NCI-H82 (cell line): ENCODE measurements at regions not wholly inside any gene's neighbourhood (a gene's known extent, or its start where the extent isn't known, plus 50 kb on each side); places are given as distances from the start of the nearest gene placed in this dataset.

Experiments used
- DNase-seq: peaks from one replicate; lab custom pipeline; 2025; lab: John Stamatoyannopoulos, UW

GRCh38 chr11:127598476-127598875 lies 597.9 kb upstream of the KIRREL3 start:
- no peak for DNase-seq

DNA sequence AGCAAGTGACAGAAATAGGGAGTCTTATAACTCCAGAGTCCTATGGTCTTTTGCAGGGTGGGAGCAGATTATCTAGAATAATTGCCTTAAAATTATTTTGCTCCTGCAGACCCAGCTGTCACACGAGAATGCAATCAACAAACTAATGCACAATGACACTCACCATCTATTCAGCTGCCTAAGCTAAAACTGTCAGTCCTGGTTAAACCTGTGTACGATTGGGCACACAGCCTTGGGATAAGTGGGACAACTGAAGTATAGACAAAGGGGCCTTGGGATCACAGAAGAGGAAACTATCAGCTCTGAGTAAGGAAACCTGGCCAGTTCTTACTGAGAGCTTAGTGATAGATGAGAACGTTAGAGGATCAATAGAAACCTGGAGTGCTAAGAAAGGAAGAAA lies 595.9 kb upstream of the KIRREL3 start:
- peak; percentile 24 for DNase-seq

- peak; percentile 75 for DNase-seq
These were observed 591.8 kb upstream of the KIRREL3 start for GRCh38 chr11:127592371-127592770.

GRCh38 chr11:127590314-127590713 lies 589.7 kb upstream of the KIRREL3 start:
- no peak for DNase-seq

DNA sequence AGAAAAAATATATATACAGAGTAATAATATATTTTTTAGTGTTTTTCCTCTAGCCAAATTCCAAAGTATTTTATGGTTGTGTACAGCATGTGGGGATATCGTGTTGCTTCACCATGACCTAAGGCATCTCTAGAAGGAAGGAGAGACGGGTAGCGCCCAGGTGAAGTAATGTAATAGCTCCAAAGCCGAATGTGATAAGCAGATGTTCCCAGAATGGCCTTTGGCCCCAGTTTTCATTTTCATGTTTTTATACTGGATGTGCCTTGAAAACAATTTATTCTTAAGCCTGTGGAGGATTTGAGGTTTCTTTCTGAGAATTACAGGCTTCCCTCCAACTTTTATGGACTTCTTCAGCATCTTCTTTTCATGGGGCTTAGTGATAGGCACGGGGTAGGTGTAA lies 587.9 kb upstream of the KIRREL3 start:
- no peak for DNase-seq

GRCh38 chr11:127587511-127587910 lies 586.9 kb upstream of the KIRREL3 start:
- DNase-seq: no peak

DNA sequence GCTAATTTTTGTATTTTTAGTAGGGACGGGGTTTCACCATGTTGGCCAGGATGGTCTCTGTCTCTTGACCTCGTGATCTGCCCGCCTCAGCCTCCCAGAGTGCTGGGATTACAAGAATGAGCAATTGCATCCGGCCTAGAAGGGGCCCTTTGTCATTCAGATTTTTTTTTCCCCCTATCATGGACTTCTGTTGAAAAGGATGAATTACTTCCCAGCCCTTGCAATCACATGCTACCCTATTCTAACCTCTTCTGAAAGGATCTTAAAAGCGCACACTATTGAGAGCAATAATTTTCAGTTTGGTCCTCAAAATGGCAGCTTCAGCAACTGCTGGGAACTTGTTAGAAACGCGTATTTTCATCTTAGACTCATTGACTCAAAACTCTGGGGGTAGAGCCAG lies 575.6 kb upstream of the KIRREL3 start:
- DNase-seq: no peak

- peak; percentile 33 for DNase-seq
These were observed 573.9 kb upstream of the KIRREL3 start for GRCh38 chr11:127574478-127574877.

DNA sequence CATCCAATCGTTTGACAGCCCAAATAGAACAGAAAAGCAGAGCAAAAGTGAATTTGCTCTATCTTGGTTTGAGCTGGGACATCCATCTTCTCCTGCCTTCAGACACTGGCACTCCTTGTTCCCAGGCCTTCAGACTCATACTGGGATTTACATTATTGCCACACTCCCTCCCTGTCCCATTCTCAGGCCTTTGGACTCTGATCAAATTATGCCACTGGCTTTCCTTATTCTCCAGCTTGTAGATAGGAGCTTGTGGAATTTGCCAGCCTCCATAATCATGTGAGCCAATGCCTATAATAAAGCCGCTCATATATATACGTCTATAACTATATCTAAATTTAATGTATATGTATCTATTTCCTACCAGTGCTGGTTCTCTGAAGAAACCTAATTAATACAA lies 568.3 kb upstream of the KIRREL3 start:
- DNase-seq: no peak

DNA sequence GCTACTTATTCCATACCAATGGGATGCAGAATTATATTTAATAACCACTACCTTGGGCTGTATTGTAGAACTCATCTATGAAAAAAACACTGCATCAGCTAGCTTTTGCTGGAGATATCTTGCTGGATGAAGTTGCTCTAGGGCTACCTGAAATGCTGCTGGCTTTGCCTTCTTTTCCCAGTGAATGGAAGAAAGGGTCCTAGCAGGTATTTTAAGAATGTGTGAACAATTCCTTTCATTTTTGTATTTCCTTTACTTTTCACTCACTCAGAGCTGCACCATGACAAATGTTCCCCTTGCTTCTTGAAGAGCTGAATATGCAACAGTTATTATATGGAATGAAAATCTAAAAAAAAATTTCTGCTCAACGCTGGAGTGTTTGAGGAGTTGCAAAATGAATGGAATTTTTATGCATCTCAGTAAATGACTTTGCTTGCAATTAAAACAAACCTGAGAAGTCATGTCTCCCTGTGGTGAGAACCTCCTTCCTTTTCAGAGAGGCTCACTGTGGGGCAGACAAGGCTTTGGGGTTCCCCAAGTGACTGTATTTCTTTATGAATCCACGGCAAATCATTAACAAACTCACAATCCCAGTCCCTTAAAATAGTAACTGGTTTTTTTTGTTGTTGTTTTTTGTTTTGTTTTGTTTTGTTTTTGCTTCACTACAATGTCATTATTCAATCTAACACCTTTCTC lies 566.8 kb upstream of the KIRREL3 start:
- DNase-seq: no peak

- DNase-seq: no peak
These were observed 564.2 kb upstream of the KIRREL3 start for GRCh38 chr11:127564810-127565209.

DNA sequence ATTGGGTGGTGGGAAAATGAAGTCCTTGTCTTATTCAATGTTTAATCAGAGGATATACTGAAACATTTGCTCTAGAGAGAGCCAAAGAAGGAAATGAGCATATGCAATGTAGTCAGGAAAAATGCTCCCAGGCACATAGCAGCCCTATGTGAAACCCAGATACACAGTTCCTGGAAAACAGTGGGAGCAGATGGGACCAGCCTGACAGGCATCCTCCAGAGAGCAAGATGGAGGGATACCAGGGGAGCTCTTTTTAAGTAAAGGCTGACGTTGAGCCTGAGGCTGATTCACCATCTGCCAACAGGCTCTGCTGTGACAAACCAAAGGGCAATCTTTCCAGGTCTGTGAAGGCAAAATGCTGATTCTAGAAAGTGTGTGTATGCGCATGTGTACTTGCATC lies 559.4 kb upstream of the KIRREL3 start:
- no peak for DNase-seq

DNA sequence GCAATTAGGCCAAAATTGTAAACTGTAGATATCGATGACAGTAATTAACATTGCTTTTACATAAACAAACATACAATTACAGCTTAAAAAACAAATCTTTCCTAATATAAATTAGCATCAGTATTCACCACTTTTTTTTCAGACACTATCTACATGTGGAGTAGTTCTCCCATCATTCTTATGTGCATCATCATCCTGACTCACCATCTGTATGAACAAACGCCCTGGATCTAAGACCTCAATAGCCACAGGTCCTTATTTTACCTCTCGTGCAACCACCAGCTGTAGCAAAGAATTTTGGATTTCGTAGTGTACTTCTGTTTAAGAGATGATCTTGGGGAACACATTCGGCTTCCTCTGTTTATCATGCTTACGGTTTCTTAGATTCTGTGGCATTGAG lies 551.9 kb upstream of the KIRREL3 start:
- DNase-seq: no peak

- no peak for DNase-seq
These were observed 530.6 kb upstream of the KIRREL3 start for GRCh38 chr11:127531167-127531566.

GRCh38 chr11:127528297-127528696 lies 527.7 kb upstream of the KIRREL3 start:
- no peak for DNase-seq

DNA sequence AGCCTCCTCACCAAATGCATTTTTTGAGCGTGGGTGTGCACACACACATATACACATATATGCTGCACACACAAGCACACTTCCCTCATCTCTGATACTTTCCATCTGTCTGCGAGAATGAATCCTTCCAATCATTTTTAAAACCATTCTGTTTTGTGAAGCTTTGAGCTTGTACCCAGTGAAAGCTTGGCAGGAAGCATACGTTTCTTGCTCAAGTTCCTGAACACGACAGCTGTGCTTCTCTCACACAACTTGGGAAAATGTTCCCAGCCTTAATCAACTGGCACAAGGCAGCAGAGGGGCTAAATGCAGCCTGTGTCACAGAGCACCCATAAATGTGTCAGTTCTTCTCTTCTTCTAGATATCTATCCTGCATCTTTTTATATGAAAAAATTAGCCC lies 524.0 kb upstream of the KIRREL3 start:
- no peak for DNase-seq

- no peak for DNase-seq
These were observed 520.8 kb upstream of the KIRREL3 start for GRCh38 chr11:127521413-127521812.

DNA sequence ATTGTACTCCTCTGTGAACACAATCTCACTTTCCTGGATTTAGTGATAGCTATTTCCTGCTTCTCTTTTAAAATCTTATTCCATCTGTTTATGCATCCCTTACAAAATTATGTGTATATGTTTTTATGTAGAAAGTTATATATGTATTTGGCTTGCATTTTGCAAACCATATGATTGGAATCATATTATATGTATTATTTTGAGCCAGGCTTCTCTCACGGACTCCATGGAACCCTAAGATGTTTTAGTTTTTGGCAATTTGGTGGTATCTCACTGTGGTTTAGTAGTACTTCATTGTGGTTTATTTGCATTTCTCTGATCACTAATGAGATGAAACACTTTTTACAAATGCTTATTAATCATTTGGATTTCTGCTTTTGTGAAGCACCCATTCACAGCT lies 507.3 kb upstream of the KIRREL3 start:
- DNase-seq: no peak

- DNase-seq: no peak
These were observed 506.1 kb upstream of the KIRREL3 start for GRCh38 chr11:127506647-127507046.

GRCh38 chr11:127506126-127506525 lies 505.6 kb upstream of the KIRREL3 start:
- DNase-seq: peak; percentile 27

DNA sequence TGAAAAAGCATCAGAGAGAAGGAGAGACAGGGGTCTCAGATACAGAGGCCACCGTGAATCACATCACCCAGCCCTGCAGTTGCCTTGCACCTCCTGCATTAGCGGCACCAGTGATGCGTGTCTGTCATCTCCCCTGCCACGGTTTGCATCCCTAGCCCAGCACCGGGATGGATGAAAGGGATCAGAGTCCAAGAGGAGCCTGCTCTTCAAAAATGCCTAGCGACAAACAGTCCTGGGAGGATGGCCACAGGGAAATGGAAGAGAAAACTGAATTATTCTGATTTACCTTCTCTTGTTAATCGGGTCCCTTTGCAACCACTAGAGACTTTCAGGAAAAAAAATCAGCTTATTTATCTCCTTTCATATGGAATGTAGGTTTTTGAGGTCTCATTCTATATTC lies 495.6 kb upstream of the KIRREL3 start:
- DNase-seq: no peak

DNA sequence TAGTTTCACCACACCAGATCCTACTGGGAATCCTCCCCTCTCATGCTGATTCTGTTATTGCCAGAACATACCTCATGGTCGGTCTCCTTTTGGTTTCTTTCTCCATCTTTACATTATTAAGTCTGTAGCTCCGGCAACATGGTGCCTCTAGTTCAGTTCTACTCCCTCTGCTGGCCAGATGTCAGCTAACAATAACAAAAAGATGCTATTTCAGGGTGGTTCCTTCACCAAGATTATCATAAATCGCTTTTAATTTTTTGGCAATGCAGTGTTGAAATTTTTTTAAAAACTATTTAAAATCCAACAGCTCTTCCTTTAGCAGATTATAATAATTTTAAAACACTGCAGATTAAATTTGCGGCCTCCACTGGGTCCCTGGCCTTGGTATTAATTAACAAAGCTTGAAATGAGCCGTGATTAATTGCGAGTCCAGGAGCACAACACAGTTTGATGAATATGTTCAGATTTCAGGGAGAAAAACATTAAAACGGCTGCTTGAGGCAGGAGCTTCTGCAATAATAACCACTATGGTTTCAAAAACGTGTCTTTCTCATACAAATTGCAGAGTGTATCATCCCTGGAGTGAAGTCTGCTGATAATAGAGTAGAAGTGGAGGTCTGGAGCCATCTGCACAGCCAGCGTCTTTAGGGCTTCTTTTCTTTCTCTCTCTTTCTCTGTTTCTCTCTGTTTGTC lies 492.9 kb upstream of the KIRREL3 start:
- peak; percentile 56 for DNase-seq

DNA sequence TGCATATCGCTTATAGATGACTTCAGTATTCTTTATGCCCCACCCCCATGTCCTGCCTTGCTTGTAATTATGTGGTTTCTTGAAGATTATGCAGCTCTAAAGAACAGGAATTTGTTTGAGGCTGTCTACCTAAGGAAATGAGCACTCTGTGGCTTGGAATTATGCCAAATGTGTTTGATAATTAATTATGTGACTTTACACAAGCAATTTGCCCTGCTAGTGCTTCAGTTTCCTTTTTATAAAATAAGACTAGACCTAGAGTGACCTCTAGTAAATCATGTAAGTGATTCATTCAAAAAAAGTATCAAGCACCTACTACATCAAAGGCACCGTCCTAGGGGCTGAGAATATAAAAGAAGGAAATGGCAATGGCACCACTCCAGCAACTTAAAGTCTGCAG lies 491.5 kb upstream of the KIRREL3 start:
- DNase-seq: no peak

DNA sequence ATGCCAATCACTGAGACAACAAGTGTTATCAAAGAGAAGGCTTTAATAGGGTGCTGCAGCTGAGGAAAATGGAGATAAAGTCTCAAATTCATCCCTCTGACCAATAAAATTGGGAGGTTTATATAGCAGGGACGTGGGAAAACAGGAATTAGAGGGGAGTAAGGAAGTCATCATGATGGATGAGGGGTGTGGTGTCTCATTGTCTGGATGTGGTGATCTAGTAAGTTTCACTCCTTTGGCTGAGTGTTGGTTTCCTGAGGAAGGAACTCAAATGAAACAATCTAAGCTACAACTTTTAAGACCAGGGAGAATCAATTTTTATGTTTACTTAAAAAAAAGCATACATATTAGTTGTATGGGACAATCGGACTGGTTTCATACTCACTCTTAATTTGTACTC lies 491.0 kb upstream of the KIRREL3 start:
- DNase-seq: no peak
